Keratinocyte (primary cell): ENCODE measurements at regions not wholly inside any gene's neighbourhood (a gene's known extent, or its start where the extent isn't known, plus 50 kb on each side); places are given as distances from the start of the nearest gene placed in this dataset.

ENCODE experiments used
- DNase-seq: peaks from one replicate; pipeline ENCODE4 v3.0.0-alpha.2; 2011; ENCODE audit warnings: low read depth, missing footprints, low spot score
- FAIRE-seq: peaks from 2 replicates; lab custom pipeline; 2011; peaks lifted over from hg19 to GRCh38; lab: Jason Lieb, UNC
- H2AFZ ChIP-seq: 2 replicates; pipeline ENCODE4 v1.6.0; 2012; ENCODE audit warnings: low read length, control low read depth, inconsistent platforms; ENCODE audit not compliant: control insufficient read depth
- H3K27ac ChIP-seq: 2 replicates; pipeline ENCODE4 v1.5.1; 2011; ENCODE audit warnings: low read length; ENCODE audit not compliant: control insufficient read depth, insufficient read depth
- H3K27me3 ChIP-seq: 3 replicates; pipeline ENCODE4 v1.6.0; 2011; ENCODE audit warnings: low read length; ENCODE audit not compliant: control insufficient read depth, insufficient read depth; ENCODE audit errors: extremely low read depth
- H3K36me3 ChIP-seq, 2 experiments: 2 replicates in 1 of 2; 3 replicates in 1 of 2; pipeline ENCODE4 v1.5.1; 2011; ENCODE audit warnings: low read length in 2 of 2, mild to moderate bottlenecking in 1 of 2; ENCODE audit not compliant: control insufficient read depth in 2 of 2, insufficient read depth in 2 of 2; ENCODE audit errors: extremely low read depth in 1 of 2
- H3K4me1 ChIP-seq: 3 replicates; pipeline ENCODE4 v1.5.1; 2011; ENCODE audit warnings: low read length; ENCODE audit not compliant: control insufficient read depth, insufficient read depth; ENCODE audit errors: extremely low read depth
- H3K4me2 ChIP-seq: 3 replicates; pipeline ENCODE4 v1.6.0; 2011; ENCODE audit warnings: low read depth, low read length; ENCODE audit not compliant: control insufficient read depth, insufficient read depth; ENCODE audit errors: extremely low read depth
- H3K4me3 ChIP-seq, 3 experiments: fragments of 200-600 bp in 1 of 3; sonication (generic) in 1 of 3; 2 replicates in 2 of 3; 3 replicates in 1 of 3; pipeline ENCODE4 v1.5.1; 2011 to 2016; ENCODE audit warnings: low read length in 3 of 3, mild to moderate bottlenecking in 3 of 3, control low read depth in 2 of 3, inconsistent platforms in 1 of 3, low read depth in 1 of 3, mixed read lengths in 1 of 3, mixed run types in 1 of 3, moderate library complexity in 1 of 3; ENCODE audit not compliant: control insufficient read depth in 2 of 3, insufficient read depth in 2 of 3; ENCODE audit errors: extremely low read depth in 1 of 3
- H3K79me2 ChIP-seq: 2 replicates; pipeline ENCODE4 v1.6.0; 2012; ENCODE audit warnings: low read length; ENCODE audit not compliant: control insufficient read depth, insufficient read depth
- H3K9ac ChIP-seq: 3 replicates; pipeline ENCODE4 v1.6.0; 2011; ENCODE audit warnings: low read length; ENCODE audit not compliant: control insufficient read depth, insufficient read depth; ENCODE audit errors: extremely low read depth
- H3K9me1 ChIP-seq: 3 replicates; pipeline ENCODE4 v1.6.0; 2011; ENCODE audit warnings: low read length; ENCODE audit not compliant: control insufficient read depth, insufficient read depth; ENCODE audit errors: extremely low read depth
- H3K9me3 ChIP-seq: 2 replicates; pipeline ENCODE4 v1.5.1; 2012; ENCODE audit warnings: low read depth, low read length; ENCODE audit not compliant: control insufficient read depth
- H4K20me1 ChIP-seq: 3 replicates; pipeline ENCODE4 v1.6.0; 2011; ENCODE audit warnings: low read length; ENCODE audit not compliant: control insufficient read depth, insufficient read depth; ENCODE audit errors: extremely low read depth
- CTCF ChIP-seq, 3 experiments: IDR thresholded peaks in 1 of 3; conservative IDR thresholded peaks in 1 of 3; optimal IDR thresholded peaks in 1 of 3; 2 replicates in 2 of 3; 3 replicates in 1 of 3; pipeline versions ENCODE3 to v1.5.1; 2011; ENCODE audit warnings: low read length in 3 of 3, mild to moderate bottlenecking in 3 of 3, moderate library complexity in 2 of 3, control low read depth in 1 of 3, inconsistent platforms in 1 of 3; ENCODE audit not compliant: insufficient read depth in 2 of 3; ENCODE audit errors: extremely low read depth in 1 of 3
- EZH2 ChIP-seq: IDR thresholded peaks from one replicate; pipeline ENCODE4 v1.6.1; 2012; ENCODE audit warnings: inconsistent platforms, mild to moderate bottlenecking, low read length, moderate library complexity
- dilution Hi-C: fragments of 300-500 bp; cut with MboI; formaldehyde crosslinking; loops from one replicate; pipeline ENCODE4 v1.7.0; 2020; ENCODE audit warnings: low sequenced_read_pairs; ENCODE audit not compliant: extremely low pct_ligation_motif_present

- Histone ChIP-seq H3K9ac (no peak overlapping the region), H3K4me3 (no peak overlapping the region), H3K4me1 (no peaks in the 10 kb centered on the region), H3K4me2 (no peak overlapping the region), H3K79me2 (no peaks in the 10 kb centered on the region), H4K20me1 (no peaks in the 10 kb centered on the region), H2AFZ (no peak overlapping the region), H3K36me3 (no peaks in the 10 kb centered on the region), H3K9me1 (no peaks in the 10 kb centered on the region), H3K9me3 (no peaks in the 10 kb centered on the region), H3K27me3 (peaks cover 4% of the 10 kb centered on the region), H3K27ac (no peak overlapping the region)
- DNase-seq = no peak
- TF ChIP-seq CTCF (optimal IDR thresholded peaks at IDR 0.05 in 1 of 3, IDR thresholded peaks at IDR 0.05 in 1 of 3, conservative IDR thresholded peaks at IDR 0.05 in 1 of 3; ENCODE audit: extremely low read depth in 1 of 3, insufficient read depth in 2 of 3, low read length in 3 of 3) = no peak
- no peak for TF ChIP-seq EZH2
- dilution Hi-C loops = no loop called here
- no peak for FAIRE-seq
Observed at GRCh38 chr6:15872241-15873103, 209.6 kb upstream of the DTNBP1 start.

- dilution Hi-C loops = no loop called here
- Histone ChIP-seq H3K9me1 (no peaks in the 10 kb centered on the region), H3K27ac (no peak overlapping the region), H4K20me1 (no peaks in the 10 kb centered on the region), H3K36me3 (no peaks in the 10 kb centered on the region), H3K9ac (no peak overlapping the region), H3K4me1 (no peaks in the 10 kb centered on the region), H3K79me2 (no peaks in the 10 kb centered on the region), H3K27me3 (peaks cover 4% of the 10 kb centered on the region), H3K4me3 (no peak overlapping the region), H3K9me3 (no peaks in the 10 kb centered on the region), H3K4me2 (no peak overlapping the region), H2AFZ (no peak overlapping the region)
- DNase-seq = no peak
- no peak for FAIRE-seq
- TF ChIP-seq EZH2 (no peak), CTCF (optimal IDR thresholded peaks at IDR 0.05 in 1 of 3, IDR thresholded peaks at IDR 0.05 in 1 of 3, conservative IDR thresholded peaks at IDR 0.05 in 1 of 3; ENCODE audit: extremely low read depth in 1 of 3, insufficient read depth in 2 of 3, low read length in 3 of 3) (no peak)
Observed at GRCh38 chr6:15871276-15871675, 208.4 kb upstream of the DTNBP1 start.
